MV-4-11 (cell line): ENCODE measurements at regions not wholly inside any gene's neighbourhood (a gene's known extent, or its start where the extent isn't known, plus 50 kb on each side); places are given as distances from the start of the nearest gene placed in this dataset.
"Not testable (repeated sequence)": the region's sequence is repeated elsewhere in the genome, so short reads cannot be mapped to it uniquely, and the experiment has no call there.

ENCODE experiments used
- DNase-seq: peaks from one replicate; lab custom pipeline; 2025; lab: John Stamatoyannopoulos, UW

GRCh38 chr12:46087916-46088439, 97.6 kb upstream of the SCAF11 start:
- DNase-seq = no peak

- DNase-seq = no peak
Measured at GRCh38 chr12:46084666-46085631, 94.6 kb upstream of the SCAF11 start.

- DNase-seq = no peak
Measured at GRCh38 chr12:46082490-46083200, 92.3 kb upstream of the SCAF11 start.

GRCh38 chr12:46073321-46073720, 82.9 kb upstream of the SCAF11 start:
- DNase-seq = no peak

- DNase-seq = peak; percentile 86
Measured at GRCh38 chr12:46071769-46072624, 81.6 kb upstream of the SCAF11 start.

- no peak for DNase-seq
Measured at GRCh38 chr12:46071335-46071734, 81.0 kb upstream of the SCAF11 start.

- no peak for DNase-seq
Measured at GRCh38 chr12:46067094-46067493, 76.7 kb upstream of the SCAF11 start.

GRCh38 chr12:46065412-46066166, 75.2 kb upstream of the SCAF11 start:
- DNase-seq = peak; percentile 72

GRCh38 chr12:46064548-46064947, 74.2 kb upstream of the SCAF11 start:
- DNase-seq = no peak

GRCh38 chr12:46058697-46059096, 68.3 kb upstream of the SCAF11 start:
- not testable (repeated sequence) for DNase-seq

- no peak for DNase-seq
Measured at GRCh38 chr12:46050805-46051204, 60.4 kb upstream of the SCAF11 start.

GRCh38 chr12:46049665-46050064, 59.3 kb upstream of the SCAF11 start:
- DNase-seq = no peak

GRCh38 chr12:46046436-46046835, 56.1 kb upstream of the SCAF11 start:
- DNase-seq = no peak

GRCh38 chr12:46043972-46044520, 53.7 kb upstream of the SCAF11 start:
- DNase-seq = no peak
